OCI-LY7 (cell line): ENCODE measurements at regions not wholly inside any gene's neighbourhood (a gene's known extent, or its start where the extent isn't known, plus 50 kb on each side); places are given as distances from the start of the nearest gene placed in this dataset.

Source experiments
- CTCF ChIP-seq: fragments of 200-600 bp; sonication (generic); conservative IDR thresholded peaks from 2 replicates; pipeline ENCODE4 v1.5.1; 2014; ENCODE audit warnings: mild to moderate bottlenecking, antibody characterized with exemption, low read length, moderate library complexity, mixed read lengths
- EZH2phosphoT487 ChIP-seq: fragments of 200-600 bp; sonication (generic); IDR thresholded peaks from 2 replicates; pipeline ENCODE4 v1.6.1; 2018; ENCODE audit warnings: low read depth, borderline replicate concordance, mild to moderate bottlenecking, mixed run types, antibody characterized with exemption, low read length, moderate library complexity, mixed read lengths

- TF ChIP-seq CTCF (no peak), EZH2phosphoT487 (no peak)
Observed at GRCh38 chr16:80200079-80200478, 340.7 kb upstream of the DYNLRB2 start.
